ENCODE measurements at regions not wholly inside any gene's neighbourhood (a gene's known extent, or its start where the extent isn't known, plus 50 kb on each side); places are given as distances from the start of the nearest gene placed in this dataset.

- H3K4me2 ChIP-seq (ENCODE audit: low read length): no peak overlapping the region
- no peak overlapping the region for H3K27ac ChIP-seq (ENCODE audit: low read depth, low read length)
- H3K36me3 Mint-ChIP-seq (ENCODE audit: low read depth, unreplicated experiment): peaks cover 2% of the 10 kb centered on the region
- no peaks in the 10 kb centered on the region for H3K9me3 ChIP-seq (ENCODE audit: insufficient read depth, low read depth, low read length)
- DNase-seq (ENCODE audit: low read depth): no peak
- H3K27ac Mint-ChIP-seq (ENCODE audit: unreplicated experiment): no peak overlapping the region
- H3K9ac ChIP-seq (ENCODE audit: low read length): no peak overlapping the region
- no peaks in the 10 kb centered on the region for H3K36me3 ChIP-seq (ENCODE audit: insufficient read depth, low read length)
- no peaks in the 10 kb centered on the region for H3K79me2 ChIP-seq (ENCODE audit: insufficient read depth, low read length)
- H4K20me1 ChIP-seq (ENCODE audit: insufficient read depth, low read length): no peaks in the 10 kb centered on the region
- H3K4me3 Mint-ChIP-seq (ENCODE audit: unreplicated experiment): no peak overlapping the region
- H3K27me3 ChIP-seq (ENCODE audit: insufficient read depth, low read length): no peaks in the 10 kb centered on the region
- no peaks in the 10 kb centered on the region for H3K4me1 Mint-ChIP-seq (ENCODE audit: low read depth, unreplicated experiment)
- no peak for FAIRE-seq
- no peak overlapping the region for H3K4me3 ChIP-seq (ENCODE audit: insufficient read depth, low read depth, low read length)
- H2AFZ ChIP-seq (ENCODE audit: low read depth, low read length): no peak overlapping the region
- no peaks in the 10 kb centered on the region for H3K27me3 Mint-ChIP-seq (ENCODE audit: low read depth, unreplicated experiment)
- TF ChIP-seq EZH2 (IDR thresholded peaks at IDR 0.05; ENCODE audit: insufficient read depth, low read length) (no peak), CTCF (IDR thresholded peaks at IDR 0.05; ENCODE audit: insufficient read depth, low read depth, low read length) (no peak)
- H3K4me1 ChIP-seq (ENCODE audit: insufficient read depth, low read length): no peaks in the 10 kb centered on the region
- H3K9me3 Mint-ChIP-seq (ENCODE audit: unreplicated experiment): peaks cover 7% of the 10 kb centered on the region
These were observed 789.8 kb downstream of the EDEM1 start for GRCh38 chr3:5977331-5977730.

DNA sequence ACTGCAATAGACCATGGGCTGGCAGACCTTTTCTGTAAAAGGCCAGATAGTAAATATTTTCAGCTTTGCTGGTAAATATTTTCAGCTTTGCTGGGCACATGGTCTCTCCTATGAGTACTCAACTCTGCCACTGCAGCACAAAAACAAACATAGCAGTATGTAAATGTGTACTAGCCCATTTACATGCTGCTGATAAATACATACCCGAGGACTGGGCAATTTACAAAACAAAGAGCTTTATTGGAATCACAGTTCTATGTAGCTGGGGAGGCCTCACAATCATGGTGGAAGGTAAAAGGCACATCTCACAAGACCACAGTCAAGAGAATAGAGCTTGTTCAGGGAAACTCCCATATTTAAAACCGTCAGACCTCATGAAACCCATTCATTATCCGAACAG is 793.0 kb downstream of the EDEM1 start:
- Histone ChIP-seq H3K9me3 (ENCODE audit: insufficient read depth, low read depth, low read length) (no peaks in the 10 kb centered on the region), H3K4me2 (ENCODE audit: low read length) (no peak overlapping the region), H4K20me1 (ENCODE audit: insufficient read depth, low read length) (no peaks in the 10 kb centered on the region), H2AFZ (ENCODE audit: low read depth, low read length) (no peak overlapping the region), H3K36me3 (ENCODE audit: insufficient read depth, low read length) (no peaks in the 10 kb centered on the region), H3K4me1 (ENCODE audit: insufficient read depth, low read length) (no peaks in the 10 kb centered on the region), H3K79me2 (ENCODE audit: insufficient read depth, low read length) (no peaks in the 10 kb centered on the region), H3K27ac (ENCODE audit: low read depth, low read length) (no peak overlapping the region), H3K4me3 (ENCODE audit: insufficient read depth, low read depth, low read length) (no peak overlapping the region), H3K9ac (ENCODE audit: low read length) (no peak overlapping the region), H3K27me3 (ENCODE audit: insufficient read depth, low read length) (no peaks in the 10 kb centered on the region)
- peaks cover 2% of the 10 kb centered on the region for H3K36me3 Mint-ChIP-seq (ENCODE audit: low read depth, unreplicated experiment)
- H3K9me3 Mint-ChIP-seq (ENCODE audit: unreplicated experiment): peaks cover 5% of the 10 kb centered on the region
- H3K4me3 Mint-ChIP-seq (ENCODE audit: unreplicated experiment): no peak overlapping the region
- H3K4me1 Mint-ChIP-seq (ENCODE audit: low read depth, unreplicated experiment): no peaks in the 10 kb centered on the region
- H3K27me3 Mint-ChIP-seq (ENCODE audit: low read depth, unreplicated experiment): no peaks in the 10 kb centered on the region
- DNase-seq (ENCODE audit: low read depth): no peak
- no peak overlapping the region for H3K27ac Mint-ChIP-seq (ENCODE audit: unreplicated experiment)
- FAIRE-seq: no peak
- no peak for TF ChIP-seq EZH2 (IDR thresholded peaks at IDR 0.05; ENCODE audit: insufficient read depth, low read length)
- TF ChIP-seq CTCF (IDR thresholded peaks at IDR 0.05; ENCODE audit: insufficient read depth, low read depth, low read length): no peak

DNA sequence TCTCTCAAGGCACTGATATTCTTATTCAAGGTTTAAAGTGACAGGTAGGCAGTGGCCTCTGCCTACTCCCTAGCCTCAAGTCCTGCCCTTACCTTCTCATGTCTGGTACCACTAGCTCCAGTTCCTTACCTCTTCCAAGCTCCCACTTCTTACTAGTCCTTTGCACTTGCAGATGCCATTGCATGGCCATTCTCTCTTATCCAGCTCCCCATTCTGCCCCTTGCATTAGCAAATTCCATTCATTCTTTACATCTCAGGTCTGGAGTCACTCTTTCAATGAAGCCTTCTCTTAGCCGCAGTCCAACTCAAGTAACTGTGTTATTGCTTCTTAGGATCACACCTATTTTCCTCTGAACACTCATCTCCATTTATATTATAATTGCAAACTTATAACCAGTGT is 807.1 kb downstream of the EDEM1 start:
- DNase-seq (ENCODE audit: low read depth) (no peak), FAIRE-seq (no peak)
- H3K36me3 Mint-ChIP-seq (ENCODE audit: low read depth, unreplicated experiment): no peaks in the 10 kb centered on the region
- peaks cover 6% of the 10 kb centered on the region for H3K9me3 Mint-ChIP-seq (ENCODE audit: unreplicated experiment)
- Histone ChIP-seq H3K79me2 (ENCODE audit: insufficient read depth, low read length) (no peaks in the 10 kb centered on the region), H2AFZ (ENCODE audit: low read depth, low read length) (no peak overlapping the region), H3K27ac (ENCODE audit: low read depth, low read length) (no peak overlapping the region), H3K4me2 (ENCODE audit: low read length) (no peak overlapping the region), H4K20me1 (ENCODE audit: insufficient read depth, low read length) (no peaks in the 10 kb centered on the region), H3K9me3 (ENCODE audit: insufficient read depth, low read depth, low read length) (no peaks in the 10 kb centered on the region), H3K4me1 (ENCODE audit: insufficient read depth, low read length) (no peaks in the 10 kb centered on the region), H3K27me3 (ENCODE audit: insufficient read depth, low read length) (no peaks in the 10 kb centered on the region), H3K36me3 (ENCODE audit: insufficient read depth, low read length) (no peaks in the 10 kb centered on the region), H3K4me3 (ENCODE audit: insufficient read depth, low read depth, low read length) (no peak overlapping the region), H3K9ac (ENCODE audit: low read length) (no peak overlapping the region)
- no peak overlapping the region for H3K4me3 Mint-ChIP-seq (ENCODE audit: unreplicated experiment)
- no peak overlapping the region for H3K27ac Mint-ChIP-seq (ENCODE audit: unreplicated experiment)
- TF ChIP-seq EZH2 (IDR thresholded peaks at IDR 0.05; ENCODE audit: insufficient read depth, low read length) (no peak), CTCF (IDR thresholded peaks at IDR 0.05; ENCODE audit: insufficient read depth, low read depth, low read length) (no peak)
- no peaks in the 10 kb centered on the region for H3K4me1 Mint-ChIP-seq (ENCODE audit: low read depth, unreplicated experiment)
- H3K27me3 Mint-ChIP-seq (ENCODE audit: low read depth, unreplicated experiment): no peaks in the 10 kb centered on the region
